ENCODE measurements at regions not wholly inside any gene's neighbourhood (a gene's known extent, or its start where the extent isn't known, plus 50 kb on each side); places are given as distances from the start of the nearest gene placed in this dataset.

DNA sequence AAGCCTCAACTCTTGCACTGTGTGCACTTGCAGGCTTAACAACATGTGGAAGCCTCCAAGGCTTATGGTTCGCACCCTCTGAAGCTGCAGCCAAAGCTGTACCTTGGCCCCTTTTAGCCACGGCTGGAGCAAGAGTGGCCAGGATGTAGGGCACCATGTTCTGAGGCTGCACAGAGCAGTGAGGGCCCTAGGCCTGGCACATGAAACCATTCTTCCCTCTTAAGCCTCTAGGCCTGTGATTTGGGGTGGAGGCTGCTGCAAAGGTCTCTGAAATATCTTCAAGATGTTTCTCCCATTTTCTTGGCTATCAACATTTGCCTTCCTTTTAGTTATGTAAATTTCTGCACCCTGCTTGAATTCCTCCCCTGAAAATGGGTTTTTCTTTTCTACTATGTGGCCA lies 161.9 kb upstream of the SPATS2L start:
- TF ChIP-seq, protein P1, sequence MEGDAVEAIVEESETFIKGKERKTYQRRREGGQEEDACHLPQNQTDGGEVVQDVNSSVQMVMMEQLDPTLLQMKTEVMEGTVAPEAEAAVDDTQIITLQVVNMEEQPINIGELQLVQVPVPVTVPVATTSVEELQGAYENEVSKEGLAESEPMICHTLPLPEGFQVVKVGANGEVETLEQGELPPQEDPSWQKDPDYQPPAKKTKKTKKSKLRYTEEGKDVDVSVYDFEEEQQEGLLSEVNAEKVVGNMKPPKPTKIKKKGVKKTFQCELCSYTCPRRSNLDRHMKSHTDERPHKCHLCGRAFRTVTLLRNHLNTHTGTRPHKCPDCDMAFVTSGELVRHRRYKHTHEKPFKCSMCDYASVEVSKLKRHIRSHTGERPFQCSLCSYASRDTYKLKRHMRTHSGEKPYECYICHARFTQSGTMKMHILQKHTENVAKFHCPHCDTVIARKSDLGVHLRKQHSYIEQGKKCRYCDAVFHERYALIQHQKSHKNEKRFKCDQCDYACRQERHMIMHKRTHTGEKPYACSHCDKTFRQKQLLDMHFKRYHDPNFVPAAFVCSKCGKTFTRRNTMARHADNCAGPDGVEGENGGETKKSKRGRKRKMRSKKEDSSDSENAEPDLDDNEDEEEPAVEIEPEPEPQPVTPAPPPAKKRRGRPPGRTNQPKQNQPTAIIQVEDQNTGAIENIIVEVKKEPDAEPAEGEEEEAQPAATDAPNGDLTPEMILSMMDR (IDR thresholded peaks at IDR 0.05), result no peak
- TF ChIP-seq POLR2A (IDR thresholded peaks at IDR 0.05), result no peak

Measured in uterus (tissue), 2 donors.